Activated T-helper 17 cell treated with anti-CD3 and anti-CD28 coated beads, Interleukin-2, amount 50 U/mL, for 72 hours (primary cell): ENCODE measurements at regions not wholly inside any gene's neighbourhood (a gene's known extent, or its start where the extent isn't known, plus 50 kb on each side); places are given as distances from the start of the nearest gene placed in this dataset.
"Not testable (repeated sequence)": the region's sequence is repeated elsewhere in the genome, so short reads cannot be mapped to it uniquely, and the experiment has no call there.

ENCODE experiments used
- ATAC-seq: fragments of 150-1000 bp; cut with Tn5 transposase; replicated peaks from 2 replicates; pipeline ENCODE4 v1.10.0; 2021; ENCODE audit warnings: mild to moderate bottlenecking, moderate library complexity
- H3K27ac Mint-ChIP-seq: one replicate; pipeline ENCODE4 v1.8.0; 2022; ENCODE audit warnings: mixed read lengths
- H3K27me3 Mint-ChIP-seq: one replicate; pipeline ENCODE4 v1.8.0; 2022; ENCODE audit warnings: mixed read lengths
- H3K36me3 Mint-ChIP-seq: one replicate; pipeline ENCODE4 v1.8.0; 2022; ENCODE audit warnings: low read depth, mild to moderate bottlenecking, mixed read lengths
- H3K4me1 Mint-ChIP-seq: one replicate; pipeline ENCODE4 v1.8.0; 2022; ENCODE audit warnings: mixed read lengths
- H3K4me3 Mint-ChIP-seq: one replicate; pipeline ENCODE4 v1.8.0; 2022; ENCODE audit warnings: mild to moderate bottlenecking, mixed read lengths
- H3K9me3 Mint-ChIP-seq: one replicate; pipeline ENCODE4 v1.8.0; 2022; ENCODE audit warnings: mixed read lengths

DNA sequence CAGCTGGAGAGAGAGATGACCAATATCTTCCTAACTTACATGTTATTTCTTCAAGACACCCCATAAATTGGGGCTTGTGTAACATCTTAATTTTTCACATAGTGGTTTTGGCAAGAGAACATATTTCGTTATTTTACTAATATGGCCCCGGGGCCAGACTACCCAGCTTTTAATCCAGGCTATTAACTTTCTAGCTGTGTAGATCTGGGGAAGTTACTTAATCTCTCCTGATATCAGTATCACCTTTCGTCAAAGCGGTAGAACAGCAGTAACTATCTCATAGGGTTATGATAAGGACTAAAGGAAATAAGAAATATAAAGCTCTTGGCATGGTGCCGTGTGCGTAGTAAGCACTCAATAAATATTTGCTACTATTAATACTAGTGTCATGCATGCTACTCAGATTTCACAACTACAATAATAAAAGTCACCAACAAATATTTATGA, 71.6 kb upstream of the LYZL1 start:
- Mint-ChIP-seq H3K4me1 (no peaks in the 10 kb centered on the region), H3K4me3 (no peak overlapping the region), H3K27me3 (peaks cover 2% of the 10 kb centered on the region), H3K36me3 (no peaks in the 10 kb centered on the region), H3K9me3 (peaks cover 4% of the 10 kb centered on the region), H3K27ac (no peak overlapping the region)
- no peak for ATAC-seq

DNA sequence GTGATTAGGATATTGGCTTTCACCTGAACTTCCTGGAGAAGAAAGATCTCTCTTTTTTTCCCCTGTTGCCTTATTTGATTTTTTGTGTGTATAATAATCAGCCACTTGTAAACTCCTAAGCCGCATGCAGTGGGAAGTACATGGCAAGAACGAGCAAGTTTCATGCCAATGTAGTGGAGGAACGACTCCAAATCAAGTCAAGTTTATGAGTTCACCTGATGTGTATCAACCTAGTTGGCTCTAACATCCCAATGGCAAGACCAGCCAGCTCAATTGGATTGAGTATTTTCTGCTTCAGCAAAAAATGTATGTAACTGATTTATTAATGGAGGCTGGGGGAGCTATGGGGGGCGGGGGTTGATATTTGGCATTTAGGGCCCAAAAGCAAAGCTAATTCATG, 65.5 kb upstream of the LYZL1 start:
- H3K4me3 Mint-ChIP-seq: no peak overlapping the region
- peaks cover 13% of the 10 kb centered on the region for H3K27me3 Mint-ChIP-seq
- H3K27ac Mint-ChIP-seq: no peak overlapping the region
- H3K36me3 Mint-ChIP-seq: no peaks in the 10 kb centered on the region
- no peaks in the 10 kb centered on the region for H3K9me3 Mint-ChIP-seq
- ATAC-seq: no peak
- H3K4me1 Mint-ChIP-seq: no peaks in the 10 kb centered on the region

DNA sequence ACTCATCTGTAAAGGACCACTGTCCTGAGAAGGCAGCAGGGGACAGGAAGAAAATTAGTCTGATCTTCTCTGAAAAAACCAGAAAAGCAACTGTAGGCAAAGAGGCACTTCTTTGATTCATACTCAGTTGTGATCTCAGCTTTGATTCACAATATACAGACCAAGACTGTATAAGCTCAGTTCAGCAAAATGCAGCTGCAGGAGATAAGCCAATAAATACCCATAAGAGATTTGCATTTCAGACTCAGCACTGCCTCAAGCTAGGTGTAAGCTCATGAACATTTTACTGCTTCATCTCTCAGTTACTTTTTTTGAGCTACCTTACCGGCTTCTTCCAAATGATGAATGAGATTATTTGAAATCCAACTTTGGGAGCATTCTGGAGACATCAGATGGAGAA, 64.2 kb upstream of the LYZL1 start:
- Mint-ChIP-seq H3K36me3 (no peaks in the 10 kb centered on the region), H3K4me3 (no peak overlapping the region), H3K27me3 (peaks cover 17% of the 10 kb centered on the region), H3K4me1 (no peaks in the 10 kb centered on the region), H3K27ac (no peak overlapping the region), H3K9me3 (no peaks in the 10 kb centered on the region)
- no peak for ATAC-seq

DNA sequence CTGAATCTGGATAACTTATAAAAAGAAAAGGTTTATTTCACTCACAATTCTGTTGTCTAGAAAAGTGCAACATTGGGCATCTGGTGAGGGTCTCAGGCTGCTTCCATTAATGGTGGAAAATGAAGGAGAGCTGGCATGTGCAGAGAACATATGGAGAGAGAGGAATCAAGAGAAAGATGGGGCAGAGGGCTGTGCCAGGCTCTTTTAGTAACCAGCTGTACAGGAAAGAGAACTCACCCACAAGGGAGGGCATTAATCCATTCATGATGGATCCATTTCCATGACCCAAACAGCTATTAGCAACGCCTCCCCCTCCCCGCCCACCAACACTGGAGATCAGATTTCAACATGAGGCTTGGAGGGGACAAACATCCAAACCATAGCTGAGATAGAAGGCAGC, 61.7 kb upstream of the LYZL1 start:
- peaks cover 30% of the 10 kb centered on the region for H3K27me3 Mint-ChIP-seq
- H3K36me3 Mint-ChIP-seq: no peaks in the 10 kb centered on the region
- H3K4me3 Mint-ChIP-seq: no peak overlapping the region
- no peaks in the 10 kb centered on the region for H3K4me1 Mint-ChIP-seq
- H3K27ac Mint-ChIP-seq: no peak overlapping the region
- H3K9me3 Mint-ChIP-seq: no peaks in the 10 kb centered on the region
- no peak for ATAC-seq

DNA sequence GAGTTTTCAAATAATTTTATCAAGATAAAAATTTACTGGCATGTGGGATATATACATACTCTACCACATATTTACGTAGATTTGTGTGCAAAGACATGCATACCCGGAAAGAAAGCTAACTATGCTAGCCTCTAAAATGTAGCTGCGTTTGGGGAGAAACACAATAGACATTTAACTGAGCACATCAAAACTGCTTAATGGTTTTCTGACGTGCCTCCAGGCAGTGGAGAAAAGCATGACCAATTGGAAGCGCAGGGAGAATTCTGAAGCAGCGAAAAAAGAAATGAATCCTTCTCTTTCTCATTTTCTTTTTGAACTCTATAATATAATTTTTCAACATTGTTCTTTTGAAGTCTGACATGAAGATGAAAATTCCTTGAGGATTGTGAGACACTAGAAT, 60.3 kb upstream of the LYZL1 start:
- no peak overlapping the region for H3K27ac Mint-ChIP-seq
- H3K36me3 Mint-ChIP-seq: no peaks in the 10 kb centered on the region
- no peak overlapping the region for H3K4me3 Mint-ChIP-seq
- no peaks in the 10 kb centered on the region for H3K9me3 Mint-ChIP-seq
- H3K4me1 Mint-ChIP-seq: no peaks in the 10 kb centered on the region
- H3K27me3 Mint-ChIP-seq: peaks cover 26% of the 10 kb centered on the region
- ATAC-seq: no peak

DNA sequence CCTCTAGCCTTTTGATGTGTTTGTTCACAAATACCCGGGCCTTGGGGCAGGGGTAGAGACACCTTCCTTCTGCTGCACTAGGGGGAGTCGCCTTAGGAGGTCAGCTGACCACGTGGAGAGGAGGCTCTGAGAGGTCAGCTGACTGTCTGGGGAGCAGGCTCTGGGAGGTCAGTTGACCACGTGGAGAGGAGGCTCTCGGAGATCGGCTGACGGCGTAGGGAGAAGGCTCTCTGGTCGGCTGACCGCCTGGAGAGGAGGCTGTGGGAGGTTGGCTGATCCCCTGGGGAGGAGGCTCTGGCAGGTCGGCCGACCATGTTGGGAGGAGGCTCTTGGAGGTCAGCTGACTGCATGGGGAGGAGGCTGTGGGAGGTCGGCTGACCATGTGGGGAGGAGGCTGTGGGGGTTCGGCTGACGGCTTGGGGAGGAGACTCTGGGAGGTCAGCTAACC, 59.6 kb upstream of the LYZL1 start:
- H3K9me3 Mint-ChIP-seq: no peaks in the 10 kb centered on the region
- no peak for ATAC-seq
- no peaks in the 10 kb centered on the region for H3K4me1 Mint-ChIP-seq
- H3K4me3 Mint-ChIP-seq: no peak overlapping the region
- no peaks in the 10 kb centered on the region for H3K36me3 Mint-ChIP-seq
- H3K27ac Mint-ChIP-seq: no peak overlapping the region
- H3K27me3 Mint-ChIP-seq: peaks cover 26% of the 10 kb centered on the region

DNA sequence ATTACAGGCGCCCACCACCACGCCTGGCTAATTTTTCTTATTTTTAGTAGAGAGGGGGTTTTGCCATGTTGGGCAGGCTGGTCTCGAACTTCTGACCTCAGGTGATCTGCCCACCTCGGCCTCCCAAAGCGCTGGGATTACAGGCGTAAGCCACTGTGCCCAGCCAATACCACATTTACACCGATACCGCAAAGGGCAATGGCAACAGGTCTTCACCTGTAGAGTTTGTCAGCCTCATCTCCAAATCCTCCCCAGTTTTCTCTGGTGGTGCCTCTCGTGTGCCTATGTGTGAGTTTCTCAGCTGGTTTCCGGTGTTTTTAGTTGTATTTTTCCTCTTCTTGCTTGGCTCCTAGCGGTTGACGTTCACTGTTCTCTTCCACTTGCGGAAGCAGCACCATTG, 52.0 kb upstream of the LYZL1 start:
- H3K4me1 Mint-ChIP-seq, H3K9me3 Mint-ChIP-seq, H3K36me3 Mint-ChIP-seq, H3K4me3 Mint-ChIP-seq, H3K27me3 Mint-ChIP-seq, ATAC-seq, H3K27ac Mint-ChIP-seq: not testable (repeated sequence)

DNA sequence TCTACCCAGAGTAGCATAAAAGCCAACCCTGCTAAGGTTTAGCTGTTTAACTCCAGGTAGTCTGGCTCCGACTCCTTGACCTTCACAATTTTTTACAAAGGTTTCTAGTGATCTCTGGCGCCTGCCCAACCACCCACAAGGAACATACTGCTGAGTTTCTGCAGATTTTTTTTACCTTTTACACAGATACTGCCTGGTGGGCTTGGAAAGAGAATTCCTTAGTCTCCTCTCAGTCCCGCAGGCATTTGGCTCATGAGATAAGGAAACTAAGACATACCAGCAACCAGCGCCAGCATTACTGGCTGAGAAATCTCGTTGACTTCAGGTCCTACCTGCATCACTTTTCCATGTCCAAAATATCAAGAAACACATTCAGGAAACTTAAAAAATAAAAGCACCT, 51.1 kb upstream of the LYZL1 start:
- no peaks in the 10 kb centered on the region for H3K9me3 Mint-ChIP-seq
- H3K27ac Mint-ChIP-seq: no peak overlapping the region
- H3K4me3 Mint-ChIP-seq: no peak overlapping the region
- no peaks in the 10 kb centered on the region for H3K4me1 Mint-ChIP-seq
- ATAC-seq: no peak
- no peaks in the 10 kb centered on the region for H3K27me3 Mint-ChIP-seq
- H3K36me3 Mint-ChIP-seq: no peaks in the 10 kb centered on the region

DNA sequence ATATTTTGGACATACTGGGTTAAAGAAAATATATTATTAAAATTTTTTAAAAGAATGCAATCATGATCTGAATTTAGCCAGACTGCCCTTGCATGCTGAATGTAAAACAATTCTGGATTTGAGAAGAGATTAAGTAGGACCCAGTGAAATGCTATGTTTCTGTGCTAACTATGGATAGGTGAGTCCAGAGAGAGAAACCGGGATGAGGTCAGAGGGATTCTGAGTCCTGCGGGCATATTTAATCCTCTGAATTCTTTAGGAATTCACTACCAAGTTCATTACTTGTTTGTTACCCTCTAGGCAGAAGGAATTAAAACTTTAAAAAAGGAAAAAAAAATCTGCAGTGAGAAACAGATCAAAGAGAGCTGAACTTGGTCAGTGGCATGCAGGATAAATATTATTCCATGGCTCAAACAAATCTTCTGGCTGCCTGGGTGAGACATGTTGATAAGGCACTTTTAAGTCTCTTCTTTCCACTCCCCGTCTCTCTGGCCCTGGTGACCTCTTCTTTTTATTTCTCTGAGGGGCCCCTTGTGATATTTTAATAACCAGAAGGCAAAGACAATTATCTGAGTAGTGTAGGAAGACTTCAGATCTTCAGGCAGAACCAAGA, 50.2 kb upstream of the LYZL1 start:
- Mint-ChIP-seq H3K4me1 (no peaks in the 10 kb centered on the region), H3K9me3 (no peaks in the 10 kb centered on the region), H3K27me3 (no peaks in the 10 kb centered on the region), H3K27ac (no peak overlapping the region), H3K4me3 (no peak overlapping the region), H3K36me3 (no peaks in the 10 kb centered on the region)
- no peak for ATAC-seq
